MM.1S (cell line): ENCODE measurements at regions not wholly inside any gene's neighbourhood (a gene's known extent, or its start where the extent isn't known, plus 50 kb on each side); places are given as distances from the start of the nearest gene placed in this dataset.

Experiments used
- DNase-seq: peaks from one replicate; pipeline ENCODE4 v3.0.0-alpha.2; 2015
- H2AFZ ChIP-seq: fragments of 300-600 bp; sonication (generic); 2 replicates; pipeline ENCODE4 v1.6.0; 2016; ENCODE audit warnings: antibody characterized with exemption, low read length
- H3F3A ChIP-seq: fragments of 300-600 bp; sonication (generic); 2 replicates; pipeline ENCODE4 v1.6.1; 2016; ENCODE audit warnings: mild to moderate bottlenecking, antibody characterized with exemption, low read length, moderate library complexity, mixed read lengths; ENCODE audit not compliant: insufficient read depth
- H3K27ac ChIP-seq: fragments of 300-600 bp; sonication (generic); 2 replicates; pipeline ENCODE4 v1.5.1; 2016; ENCODE audit warnings: mild to moderate bottlenecking, low read length
- H3K27me3 ChIP-seq: fragments of 300-600 bp; sonication (generic); replicated peaks from 2 replicates; pipeline ENCODE4 v1.6.0; 2016; ENCODE audit warnings: low read length; ENCODE audit not compliant: insufficient read depth
- H3K36me3 ChIP-seq: fragments of 300-600 bp; sonication (generic); replicated peaks from 2 replicates; pipeline ENCODE4 v1.6.1; 2016; ENCODE audit warnings: mild to moderate bottlenecking, low read length, mixed read lengths; ENCODE audit not compliant: insufficient read depth
- H3K4me1 ChIP-seq: fragments of 300-600 bp; sonication (generic); 2 replicates; pipeline ENCODE4 v1.6.1; 2016; ENCODE audit warnings: low read length, mixed read lengths
- H3K4me2 ChIP-seq: fragments of 300-600 bp; sonication (generic); 2 replicates; pipeline ENCODE4 v1.6.0; 2016; ENCODE audit warnings: low read depth, low read length
- H3K4me3 ChIP-seq: fragments of 300-600 bp; sonication (generic); 2 replicates; pipeline ENCODE4 v1.5.1; 2016; ENCODE audit warnings: low read length, mixed read lengths
- H3K79me2 ChIP-seq: fragments of 300-600 bp; sonication (generic); 2 replicates; pipeline ENCODE4 v1.6.1; 2016; ENCODE audit warnings: mixed run types, low read length, mixed read lengths
- H3K9ac ChIP-seq: fragments of 300-600 bp; sonication (generic); 2 replicates; pipeline ENCODE4 v1.6.1; 2016; ENCODE audit warnings: low read length, mixed read lengths
- H3K9me2 ChIP-seq: fragments of 300-600 bp; sonication (generic); replicated peaks from 2 replicates; pipeline ENCODE4 v1.6.1; 2016; ENCODE audit warnings: mild to moderate bottlenecking, low read length, mixed read lengths; ENCODE audit not compliant: insufficient read depth
- H3K9me3 ChIP-seq: fragments of 300-600 bp; sonication (generic); replicated peaks from 2 replicates; pipeline ENCODE4 v1.6.1; 2016; ENCODE audit warnings: mild to moderate bottlenecking, low read length, mixed read lengths; ENCODE audit not compliant: insufficient read depth
- H4K20me1 ChIP-seq: fragments of 300-600 bp; sonication (generic); 2 replicates; pipeline ENCODE4 v1.6.1; 2016; ENCODE audit warnings: mild to moderate bottlenecking, low read length, moderate library complexity, mixed read lengths; ENCODE audit not compliant: insufficient read depth
- CTCF ChIP-seq: fragments of 300-600 bp; sonication (generic); IDR thresholded peaks from 2 replicates; pipeline ENCODE4 v1.5.1; 2016; ENCODE audit warnings: antibody characterized with exemption, low read length, mixed read lengths
- EZH2 ChIP-seq: fragments of 300-600 bp; sonication (generic); optimal IDR thresholded peaks from 2 replicates; pipeline ENCODE3; 2017; ENCODE audit warnings: low read depth, mild to moderate bottlenecking, antibody characterized with exemption, low read length, mixed read lengths
- EZH2phosphoT487 ChIP-seq: fragments of 300-600 bp; sonication (generic); IDR thresholded peaks from 2 replicates; pipeline ENCODE4 v1.6.1; 2018; ENCODE audit warnings: antibody characterized with exemption, low read length

- no peak overlapping the region for H2AFZ ChIP-seq
- H3K36me3 ChIP-seq, result no peaks in the 10 kb centered on the region
- no peak overlapping the region for H3K27ac ChIP-seq
- TF ChIP-seq CTCF (no peak), EZH2 (no peak), EZH2phosphoT487 (no peak)
- no peak overlapping the region for H3K4me3 ChIP-seq
- no peak overlapping the region for H3K9ac ChIP-seq
- no peaks in the 10 kb centered on the region for H3K4me1 ChIP-seq
- no peaks in the 10 kb centered on the region for H3K9me2 ChIP-seq
- no peaks in the 10 kb centered on the region for H3K27me3 ChIP-seq
- no peaks in the 10 kb centered on the region for H3K9me3 ChIP-seq
- H3F3A ChIP-seq, result no peaks in the 10 kb centered on the region
- no peaks in the 10 kb centered on the region for H3K79me2 ChIP-seq
- no peaks in the 10 kb centered on the region for H4K20me1 ChIP-seq
- no peak for DNase-seq
- no peak overlapping the region for H3K4me2 ChIP-seq
These were observed 303.5 kb upstream of the KLF6 start for GRCh38 chr10:4088354-4089066.

GRCh38 chr10:4086131-4086898 lies 301.3 kb upstream of the KLF6 start:
- Histone ChIP-seq H3K27ac (no peak overlapping the region), H3K9me3 (no peaks in the 10 kb centered on the region), H3K79me2 (no peaks in the 10 kb centered on the region), H3K27me3 (no peaks in the 10 kb centered on the region), H3K9me2 (no peaks in the 10 kb centered on the region), H4K20me1 (no peaks in the 10 kb centered on the region), H3K4me1 (no peaks in the 10 kb centered on the region), H3K4me2 (no peak overlapping the region), H3K9ac (no peak overlapping the region), H2AFZ (no peak overlapping the region), H3F3A (no peaks in the 10 kb centered on the region), H3K36me3 (no peaks in the 10 kb centered on the region), H3K4me3 (no peak overlapping the region)
- no peak for TF ChIP-seq EZH2
- TF ChIP-seq CTCF, result no peak
- TF ChIP-seq EZH2phosphoT487, result no peak
- no peak for DNase-seq

- Histone ChIP-seq H3K9ac (no peak overlapping the region), H3K79me2 (no peaks in the 10 kb centered on the region), H3K36me3 (no peaks in the 10 kb centered on the region), H3K9me3 (no peaks in the 10 kb centered on the region), H3K4me3 (no peak overlapping the region), H2AFZ (no peak overlapping the region), H4K20me1 (no peaks in the 10 kb centered on the region), H3K9me2 (no peaks in the 10 kb centered on the region), H3K4me2 (no peak overlapping the region), H3F3A (no peaks in the 10 kb centered on the region), H3K27ac (no peak overlapping the region), H3K27me3 (no peaks in the 10 kb centered on the region), H3K4me1 (no peaks in the 10 kb centered on the region)
- TF ChIP-seq EZH2phosphoT487 (no peak), CTCF (no peak), EZH2 (no peak)
- no peak for DNase-seq
These were observed 298.5 kb upstream of the KLF6 start for GRCh38 chr10:4083509-4084003.
